HCT116 (cell line): ENCODE measurements at regions not wholly inside any gene's neighbourhood (a gene's known extent, or its start where the extent isn't known, plus 50 kb on each side); places are given as distances from the start of the nearest gene placed in this dataset.

Experiments used
- CEBPB ChIP-seq: IDR thresholded peaks from 2 replicates; pipeline ENCODE4 v1.6.1; 2012; ENCODE audit warnings: low read depth
- FOSL1 ChIP-seq: IDR thresholded peaks from 2 replicates; pipeline ENCODE4 v1.6.1; 2012; ENCODE audit warnings: low read depth
- POLR2AphosphoS5 ChIP-seq: IDR thresholded peaks from 2 replicates; pipeline ENCODE4 v1.6.1; 2011; ENCODE audit warnings: mild to moderate bottlenecking, low read depth, low read length, moderate library complexity
- SP1 ChIP-seq: IDR thresholded peaks from 2 replicates; pipeline ENCODE4 v1.6.1; 2012; ENCODE audit warnings: low read depth
- SRF ChIP-seq: IDR thresholded peaks from 2 replicates; pipeline ENCODE4 v1.6.1; 2012; ENCODE audit warnings: low read depth
- TF ChIP-seq, protein P1 (sequence below): IDR thresholded peaks from 2 replicates; pipeline ENCODE4 v1.6.1; 2012
- TF ChIP-seq, protein P2 (sequence below), 3 experiments: fragments of 200-600 bp in 1 of 3; sonication (generic) in 1 of 3; IDR thresholded peaks in 2 of 3; conservative IDR thresholded peaks in 1 of 3; 2 replicates each; pipeline ENCODE4 v1.5.1; 2012 to 2017; ENCODE audit warnings: low read depth in 2 of 3, low read length in 2 of 3, antibody characterized with exemption in 1 of 3, borderline replicate concordance in 1 of 3, control low read depth in 1 of 3, mild to moderate bottlenecking in 1 of 3, mixed read lengths in 1 of 3, mixed run types in 1 of 3, moderate library complexity in 1 of 3; ENCODE audit not compliant: insufficient read depth in 1 of 3

DNA sequence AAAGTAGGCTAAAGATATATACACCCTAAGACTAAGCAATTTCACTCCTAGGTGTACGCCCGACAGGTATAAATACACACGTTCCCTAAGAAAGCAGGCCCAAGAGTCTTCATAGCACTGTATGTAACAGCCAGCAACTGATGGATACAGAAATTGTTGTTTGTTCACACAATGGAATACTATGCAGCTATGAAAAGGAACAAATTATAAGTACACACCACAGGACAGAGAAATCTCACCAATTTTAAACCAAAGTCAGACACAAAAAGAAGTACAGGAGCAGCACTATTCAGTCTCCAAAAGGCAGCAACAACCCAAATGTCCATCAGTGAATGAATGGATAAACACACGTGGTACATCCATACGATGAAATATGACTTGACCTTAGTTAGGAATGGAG lies 106.1 kb downstream of the LITAF start:
- TF ChIP-seq, protein P1, sequence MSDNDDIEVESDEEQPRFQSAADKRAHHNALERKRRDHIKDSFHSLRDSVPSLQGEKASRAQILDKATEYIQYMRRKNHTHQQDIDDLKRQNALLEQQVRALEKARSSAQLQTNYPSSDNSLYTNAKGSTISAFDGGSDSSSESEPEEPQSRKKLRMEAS, result no peak
- TF ChIP-seq CEBPB, result no peak
- TF ChIP-seq POLR2AphosphoS5, result no peak
- no peak for TF ChIP-seq SRF
- TF ChIP-seq, protein P2, sequence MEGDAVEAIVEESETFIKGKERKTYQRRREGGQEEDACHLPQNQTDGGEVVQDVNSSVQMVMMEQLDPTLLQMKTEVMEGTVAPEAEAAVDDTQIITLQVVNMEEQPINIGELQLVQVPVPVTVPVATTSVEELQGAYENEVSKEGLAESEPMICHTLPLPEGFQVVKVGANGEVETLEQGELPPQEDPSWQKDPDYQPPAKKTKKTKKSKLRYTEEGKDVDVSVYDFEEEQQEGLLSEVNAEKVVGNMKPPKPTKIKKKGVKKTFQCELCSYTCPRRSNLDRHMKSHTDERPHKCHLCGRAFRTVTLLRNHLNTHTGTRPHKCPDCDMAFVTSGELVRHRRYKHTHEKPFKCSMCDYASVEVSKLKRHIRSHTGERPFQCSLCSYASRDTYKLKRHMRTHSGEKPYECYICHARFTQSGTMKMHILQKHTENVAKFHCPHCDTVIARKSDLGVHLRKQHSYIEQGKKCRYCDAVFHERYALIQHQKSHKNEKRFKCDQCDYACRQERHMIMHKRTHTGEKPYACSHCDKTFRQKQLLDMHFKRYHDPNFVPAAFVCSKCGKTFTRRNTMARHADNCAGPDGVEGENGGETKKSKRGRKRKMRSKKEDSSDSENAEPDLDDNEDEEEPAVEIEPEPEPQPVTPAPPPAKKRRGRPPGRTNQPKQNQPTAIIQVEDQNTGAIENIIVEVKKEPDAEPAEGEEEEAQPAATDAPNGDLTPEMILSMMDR (IDR thresholded peaks at IDR 0.05 in 2 of 3, conservative IDR thresholded peaks at IDR 0.05 in 1 of 3; ENCODE audit: borderline replicate concordance in 1 of 3, insufficient read depth in 1 of 3, low read depth in 2 of 3, low read length in 2 of 3), result no peak
- no peak for TF ChIP-seq FOSL1
- TF ChIP-seq SP1, result no peak
